GM12878 (cell line): ENCODE measurements at regions not wholly inside any gene's neighbourhood (a gene's known extent, or its start where the extent isn't known, plus 50 kb on each side); places are given as distances from the start of the nearest gene placed in this dataset.

Source experiments
- ATAC-seq: fragments of 200-7000 bp; cut with Tn5 transposase; 3 replicates; pipeline ENCODE4 v1.9.1; 2020; ENCODE audit warnings: mild to moderate bottlenecking, moderate library complexity
- BruUV-seq: library from RNA; stranded (reverse); fragments of 400-500 nt; replicated peaks from 2 replicates; lab custom pipeline; 2021; lab: Mats Ljungman, UMichigan
- CTCF ChIA-PET: fragments of 300-600 bp; sonication (Branson Sonifier 250); formaldehyde crosslinking; extraction: SDS; loops from one replicate; lab custom pipeline; 2021; ENCODE audit warnings: inconsistent platforms; lab: Yijun Ruan, JAX
- POLR2A ChIA-PET: fragments of 350-600 bp; formaldehyde crosslinking; extraction: SDS; loops from one replicate; lab custom pipeline; 2021; ENCODE audit warnings: inconsistent platforms; lab: Charles Lee
- RAD21 ChIA-PET: fragments of 300-600 bp; sonication (Branson Sonifier 250); formaldehyde crosslinking; loops from one replicate; lab custom pipeline; 2023; ENCODE audit warnings: antibody characterized with exemption; ENCODE audit not compliant: unreplicated experiment; lab: Charles Lee
- SMC1A ChIA-PET: fragments of 300-600 bp; sonication (Branson Sonifier 250); formaldehyde crosslinking; loops from one replicate; lab custom pipeline; 2023; ENCODE audit not compliant: unreplicated experiment, uncharacterized antibody; lab: Charles Lee
- DNase-seq: peaks from one replicate; pipeline ENCODE4 v3.0.0-alpha.2; 2011; ENCODE audit warnings: low read depth, low spot score
- FAIRE-seq: peaks from 3 replicates; lab custom pipeline; 2011; peaks lifted over from hg19 to GRCh38; lab: Jason Lieb, UNC
- H2AFZ ChIP-seq: 2 replicates; pipeline ENCODE4 v1.6.0; 2011; ENCODE audit warnings: low read depth, low read length, control low read depth; ENCODE audit not compliant: control insufficient read depth
- H3K27ac ChIP-seq: 2 replicates; pipeline ENCODE4 v1.5.1; 2011; ENCODE audit warnings: control low read depth; ENCODE audit not compliant: control insufficient read depth, insufficient read depth
- H3K27me3 ChIP-seq, 2 experiments: replicated peaks in 1 of 2; 2 replicates each; pipeline versions ENCODE4 v1.6.0 to v1.6.1; 2011; ENCODE audit warnings: low read length in 1 of 2; ENCODE audit not compliant: control insufficient read depth in 2 of 2, insufficient read depth in 2 of 2
- H3K36me3 ChIP-seq, 2 experiments: 2 replicates each; pipeline ENCODE4 v1.5.1; 2011; ENCODE audit warnings: low read length in 1 of 2; ENCODE audit not compliant: control insufficient read depth in 2 of 2, insufficient read depth in 2 of 2
- H3K4me1 ChIP-seq: 2 replicates; pipeline ENCODE4 v1.6.1; 2011; ENCODE audit warnings: mild to moderate bottlenecking, low read length, moderate library complexity, mixed read lengths; ENCODE audit not compliant: control insufficient read depth, insufficient read depth
- H3K4me2 ChIP-seq: 2 replicates; pipeline ENCODE4 v1.6.0; 2011; ENCODE audit warnings: control low read depth; ENCODE audit not compliant: control insufficient read depth, insufficient read depth
- H3K4me3 ChIP-seq: fragments of 200-600 bp; sonication (generic); 2 replicates; pipeline ENCODE4 v1.5.1; 2016
- H3K79me2 ChIP-seq: 2 replicates; pipeline ENCODE4 v1.6.0; 2011; ENCODE audit warnings: low read length; ENCODE audit not compliant: control insufficient read depth, insufficient read depth
- H3K9ac ChIP-seq: 2 replicates; pipeline ENCODE4 v1.8.0; 2011; ENCODE audit warnings: low read length, control low read depth, mixed read lengths; ENCODE audit not compliant: control insufficient read depth, insufficient read depth
- H3K9me3 ChIP-seq: replicated peaks from 3 replicates; pipeline ENCODE4 v1.5.1; 2011; ENCODE audit warnings: mild to moderate bottlenecking, low read length; ENCODE audit not compliant: control insufficient read depth, insufficient read depth
- H4K20me1 ChIP-seq: 2 replicates; pipeline ENCODE4 v1.6.0; 2011; ENCODE audit not compliant: control insufficient read depth, insufficient read depth
- CHD1 ChIP-seq: IDR thresholded peaks from 2 replicates; pipeline ENCODE4 v1.6.1; 2012; ENCODE audit warnings: low read depth, low read length, improper control_type of control experiment
- RAD51 ChIP-seq: fragments of 450-650 bp; IDR thresholded peaks from 2 replicates; pipeline ENCODE4 v1.6.1; 2016; ENCODE audit warnings: moderate library complexity, mild to moderate bottlenecking, inconsistent platforms
- SMAD5 ChIP-seq: IDR thresholded peaks from 2 replicates; pipeline ENCODE4 v1.6.1; 2016; ENCODE audit warnings: antibody characterized with exemption, low read depth
- SREBF2 ChIP-seq: IDR thresholded peaks from 2 replicates; pipeline ENCODE4 v1.6.1; 2012; ENCODE audit warnings: mild to moderate bottlenecking, low read length
- WGBS: methylation state at CpG from one replicate; pipeline ENCODE4 v1.1.6; 2016; ENCODE audit warnings: low lambda C conversion rate; ENCODE audit not compliant: insufficient replicate concordance, insufficient coverage; ENCODE audit errors: missing lambda C conversion rate; 5-methylcytosine and 5-hydroxymethylcytosine counted together
- in situ Hi-C: fragments of 300-500 bp; cut with MboI; formaldehyde crosslinking; loops from 9 replicates; pipeline ENCODE4 v1.14.3; 2018; ENCODE audit warnings: mixed read lengths
- intact Hi-C: fragments of 100-400 bp; cut with micrococcal nuclease; formaldehyde crosslinking; loops from one replicate; pipeline ENCODE4 v1.14.2; 2022; ENCODE audit not compliant: unreplicated experiment
- TF ChIP-seq, protein P1 (sequence below): fragments of 450-650 bp; IDR thresholded peaks from 2 replicates; pipeline ENCODE4 v1.6.1; 2016; ENCODE audit warnings: mild to moderate bottlenecking
- TF ChIP-seq, protein P2 (sequence below): fragments of 450-650 bp; formaldehyde crosslinking; IDR thresholded peaks from 2 replicates; pipeline ENCODE4 v1.4.0; 2020; ENCODE audit warnings: mild to moderate bottlenecking, moderate library complexity
- TF ChIP-seq, protein P3 (sequence below): IDR thresholded peaks from 2 replicates; pipeline ENCODE4 v1.6.1; 2012; ENCODE audit warnings: improper control_type of control experiment, low read depth, low read length; ENCODE audit not compliant: insufficient replicate concordance

DNA sequence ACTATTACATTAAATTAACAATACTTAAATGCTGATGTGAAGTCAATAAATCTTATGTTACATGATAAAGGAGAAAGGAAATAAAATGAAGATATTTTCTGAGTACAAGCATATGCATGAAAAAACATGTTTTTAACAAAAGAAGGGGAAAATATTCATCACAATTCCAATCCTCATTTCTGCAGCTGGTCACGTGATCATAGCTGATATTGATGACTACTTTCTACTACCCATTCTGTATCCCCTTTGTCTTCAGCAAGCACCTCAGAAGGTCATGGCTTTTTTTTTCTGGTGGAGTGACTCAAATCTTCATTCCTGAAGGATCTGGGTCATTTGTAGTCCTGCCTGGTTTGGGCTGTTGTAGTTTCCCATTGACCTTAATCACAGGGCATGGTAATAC is 90.9 kb downstream of the CDO1 start:
- no peaks in the 10 kb centered on the region for H3K9me3 ChIP-seq
- in situ Hi-C loops = no loop called here
- TF ChIP-seq, protein P1, sequence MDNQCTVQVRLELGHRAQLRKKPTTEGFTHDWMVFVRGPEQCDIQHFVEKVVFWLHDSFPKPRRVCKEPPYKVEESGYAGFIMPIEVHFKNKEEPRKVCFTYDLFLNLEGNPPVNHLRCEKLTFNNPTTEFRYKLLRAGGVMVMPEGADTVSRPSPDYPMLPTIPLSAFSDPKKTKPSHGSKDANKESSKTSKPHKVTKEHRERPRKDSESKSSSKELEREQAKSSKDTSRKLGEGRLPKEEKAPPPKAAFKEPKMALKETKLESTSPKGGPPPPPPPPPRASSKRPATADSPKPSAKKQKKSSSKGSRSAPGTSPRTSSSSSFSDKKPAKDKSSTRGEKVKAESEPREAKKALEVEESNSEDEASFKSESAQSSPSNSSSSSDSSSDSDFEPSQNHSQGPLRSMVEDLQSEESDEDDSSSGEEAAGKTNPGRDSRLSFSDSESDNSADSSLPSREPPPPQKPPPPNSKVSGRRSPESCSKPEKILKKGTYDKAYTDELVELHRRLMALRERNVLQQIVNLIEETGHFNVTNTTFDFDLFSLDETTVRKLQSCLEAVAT = no peak
- TF ChIP-seq RAD51 = peak; percentile 72; the same call in 1 of the 2 replicates
- ATAC-seq (no peak), DNase-seq (no peak), FAIRE-seq (no peak)
- H3K9ac ChIP-seq = no peak overlapping the region
- H3K4me1 ChIP-seq = no peaks in the 10 kb centered on the region
- ChIA-PET RAD21 (no interaction called here), POLR2A (no interaction called here), CTCF (no interaction called here), SMC1A (no interaction called here)
- intact Hi-C loops = no loop called here
- H3K27ac ChIP-seq = no peak overlapping the region
- WGBS = 33% methylated on average over 1 of the region's 1 CpG
- H3K79me2 ChIP-seq = no peaks in the 10 kb centered on the region
- BruUV-seq = no TSS peak
- H3K27me3 ChIP-seq = peaks cover 0 to 1% of the 10 kb centered on the region in 2 experiments; a peak in 1 of 4 replicates
- H4K20me1 ChIP-seq = no peaks in the 10 kb centered on the region
- H3K36me3 ChIP-seq = no peaks in the 10 kb centered on the region
- no peak overlapping the region for H3K4me2 ChIP-seq
- H3K4me3 ChIP-seq = no peak overlapping the region
- H2AFZ ChIP-seq = no peak overlapping the region

- CTCF ChIA-PET = interaction anchor here (0.9 kb wide), 1 partner anchor 26 kb away, joined by 3 read pairs; no protein-coding TSS in a partner anchor
- BruUV-seq = no TSS peak
Observed at GRCh38 chr5:115723220-115723619, 93.2 kb downstream of the CDO1 start.

More at GRCh38 chr5:115723220-115723619, 93.2 kb downstream of the CDO1 start:
- Histone ChIP-seq H3K27ac (no peak overlapping the region), H3K79me2 (no peaks in the 10 kb centered on the region), H3K27me3 (peaks cover 0 to 1% of the 10 kb centered on the region in 2 experiments; a peak in 1 of 4 replicates), H3K4me2 (no peak overlapping the region), H3K9ac (no peak overlapping the region), H3K4me1 (no peaks in the 10 kb centered on the region), H2AFZ (no peak overlapping the region), H3K36me3 (no peaks in the 10 kb centered on the region), H3K4me3 (no peak overlapping the region), H3K9me3 (no peaks in the 10 kb centered on the region), H4K20me1 (no peaks in the 10 kb centered on the region)
- WGBS = 14% methylated on average over 2 of the region's 2 CpGs
- intact Hi-C loops = no loop called here
- in situ Hi-C loops = no loop called here
- SMC1A ChIA-PET = interaction anchor here (0.6 kb wide), 1 partner anchor 1881 kb away, joined by 3 read pairs; no protein-coding TSS in a partner anchor
- no peak for TF ChIP-seq SMAD5
- TF ChIP-seq, protein P2, sequence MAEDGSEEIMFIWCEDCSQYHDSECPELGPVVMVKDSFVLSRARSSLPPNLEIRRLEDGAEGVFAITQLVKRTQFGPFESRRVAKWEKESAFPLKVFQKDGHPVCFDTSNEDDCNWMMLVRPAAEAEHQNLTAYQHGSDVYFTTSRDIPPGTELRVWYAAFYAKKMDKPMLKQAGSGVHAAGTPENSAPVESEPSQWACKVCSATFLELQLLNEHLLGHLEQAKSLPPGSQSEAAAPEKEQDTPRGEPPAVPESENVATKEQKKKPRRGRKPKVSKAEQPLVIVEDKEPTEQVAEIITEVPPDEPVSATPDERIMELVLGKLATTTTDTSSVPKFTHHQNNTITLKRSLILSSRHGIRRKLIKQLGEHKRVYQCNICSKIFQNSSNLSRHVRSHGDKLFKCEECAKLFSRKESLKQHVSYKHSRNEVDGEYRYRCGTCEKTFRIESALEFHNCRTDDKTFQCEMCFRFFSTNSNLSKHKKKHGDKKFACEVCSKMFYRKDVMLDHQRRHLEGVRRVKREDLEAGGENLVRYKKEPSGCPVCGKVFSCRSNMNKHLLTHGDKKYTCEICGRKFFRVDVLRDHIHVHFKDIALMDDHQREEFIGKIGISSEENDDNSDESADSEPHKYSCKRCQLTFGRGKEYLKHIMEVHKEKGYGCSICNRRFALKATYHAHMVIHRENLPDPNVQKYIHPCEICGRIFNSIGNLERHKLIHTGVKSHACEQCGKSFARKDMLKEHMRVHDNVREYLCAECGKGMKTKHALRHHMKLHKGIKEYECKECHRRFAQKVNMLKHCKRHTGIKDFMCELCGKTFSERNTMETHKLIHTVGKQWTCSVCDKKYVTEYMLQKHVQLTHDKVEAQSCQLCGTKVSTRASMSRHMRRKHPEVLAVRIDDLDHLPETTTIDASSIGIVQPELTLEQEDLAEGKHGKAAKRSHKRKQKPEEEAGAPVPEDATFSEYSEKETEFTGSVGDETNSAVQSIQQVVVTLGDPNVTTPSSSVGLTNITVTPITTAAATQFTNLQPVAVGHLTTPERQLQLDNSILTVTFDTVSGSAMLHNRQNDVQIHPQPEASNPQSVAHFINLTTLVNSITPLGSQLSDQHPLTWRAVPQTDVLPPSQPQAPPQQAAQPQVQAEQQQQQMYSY = no peak
- no peak for TF ChIP-seq CHD1
- TF ChIP-seq, protein P3, sequence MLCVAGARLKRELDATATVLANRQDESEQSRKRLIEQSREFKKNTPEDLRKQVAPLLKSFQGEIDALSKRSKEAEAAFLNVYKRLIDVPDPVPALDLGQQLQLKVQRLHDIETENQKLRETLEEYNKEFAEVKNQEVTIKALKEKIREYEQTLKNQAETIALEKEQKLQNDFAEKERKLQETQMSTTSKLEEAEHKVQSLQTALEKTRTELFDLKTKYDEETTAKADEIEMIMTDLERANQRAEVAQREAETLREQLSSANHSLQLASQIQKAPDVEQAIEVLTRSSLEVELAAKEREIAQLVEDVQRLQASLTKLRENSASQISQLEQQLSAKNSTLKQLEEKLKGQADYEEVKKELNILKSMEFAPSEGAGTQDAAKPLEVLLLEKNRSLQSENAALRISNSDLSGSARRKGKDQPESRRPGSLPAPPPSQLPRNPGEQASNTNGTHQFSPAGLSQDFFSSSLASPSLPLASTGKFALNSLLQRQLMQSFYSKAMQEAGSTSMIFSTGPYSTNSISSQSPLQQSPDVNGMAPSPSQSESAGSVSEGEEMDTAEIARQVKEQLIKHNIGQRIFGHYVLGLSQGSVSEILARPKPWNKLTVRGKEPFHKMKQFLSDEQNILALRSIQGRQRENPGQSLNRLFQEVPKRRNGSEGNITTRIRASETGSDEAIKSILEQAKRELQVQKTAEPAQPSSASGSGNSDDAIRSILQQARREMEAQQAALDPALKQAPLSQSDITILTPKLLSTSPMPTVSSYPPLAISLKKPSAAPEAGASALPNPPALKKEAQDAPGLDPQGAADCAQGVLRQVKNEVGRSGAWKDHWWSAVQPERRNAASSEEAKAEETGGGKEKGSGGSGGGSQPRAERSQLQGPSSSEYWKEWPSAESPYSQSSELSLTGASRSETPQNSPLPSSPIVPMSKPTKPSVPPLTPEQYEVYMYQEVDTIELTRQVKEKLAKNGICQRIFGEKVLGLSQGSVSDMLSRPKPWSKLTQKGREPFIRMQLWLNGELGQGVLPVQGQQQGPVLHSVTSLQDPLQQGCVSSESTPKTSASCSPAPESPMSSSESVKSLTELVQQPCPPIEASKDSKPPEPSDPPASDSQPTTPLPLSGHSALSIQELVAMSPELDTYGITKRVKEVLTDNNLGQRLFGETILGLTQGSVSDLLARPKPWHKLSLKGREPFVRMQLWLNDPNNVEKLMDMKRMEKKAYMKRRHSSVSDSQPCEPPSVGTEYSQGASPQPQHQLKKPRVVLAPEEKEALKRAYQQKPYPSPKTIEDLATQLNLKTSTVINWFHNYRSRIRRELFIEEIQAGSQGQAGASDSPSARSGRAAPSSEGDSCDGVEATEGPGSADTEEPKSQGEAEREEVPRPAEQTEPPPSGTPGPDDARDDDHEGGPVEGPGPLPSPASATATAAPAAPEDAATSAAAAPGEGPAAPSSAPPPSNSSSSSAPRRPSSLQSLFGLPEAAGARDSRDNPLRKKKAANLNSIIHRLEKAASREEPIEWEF = no peak
- TF ChIP-seq SREBF2 = no peak
- DNase-seq (no peak), FAIRE-seq (no peak), ATAC-seq (no peak)
- RAD21 ChIA-PET = no interaction called here
- POLR2A ChIA-PET = no interaction called here
